Neural cell (in vitro differentiated cells): ENCODE measurements at regions not wholly inside any gene's neighbourhood (a gene's known extent, or its start where the extent isn't known, plus 50 kb on each side); places are given as distances from the start of the nearest gene placed in this dataset.

Source experiments
- H2AFZ ChIP-seq: fragments of 200-600, 300-800 bp; sonication (generic), shearing (Covaris generic); 2 replicates; pipeline ENCODE4 v1.6.0; 2014; ENCODE audit warnings: low read depth, mild to moderate bottlenecking, antibody characterized with exemption, low read length, moderate library complexity
- H3F3A ChIP-seq: fragments of 200-600 bp; shearing (Covaris generic); 2 replicates; pipeline ENCODE4 v1.6.1; 2016; ENCODE audit warnings: mild to moderate bottlenecking, moderate library complexity, mixed read lengths, antibody characterized with exemption, low read length; ENCODE audit not compliant: insufficient read depth, poor library complexity, severe bottlenecking
- H3K27ac ChIP-seq: fragments of 200-600, 300-800 bp; sonication (generic), shearing (Covaris generic); 2 replicates; pipeline ENCODE4 v1.5.1; 2014; ENCODE audit warnings: mild to moderate bottlenecking, low read length, moderate library complexity
- H3K27me3 ChIP-seq: fragments of 300-800, 200-600 bp; sonication (generic), shearing (Covaris generic); 2 replicates; pipeline ENCODE4 v1.6.0; 2014; ENCODE audit warnings: mild to moderate bottlenecking, low read depth, low read length, moderate library complexity; ENCODE audit not compliant: insufficient read depth
- H3K36me3 ChIP-seq: fragments of 300-800, 200-600 bp; sonication (generic), shearing (Covaris generic); 2 replicates; pipeline ENCODE4 v1.5.1; 2014; ENCODE audit warnings: mild to moderate bottlenecking, antibody characterized with exemption, low read length, moderate library complexity; ENCODE audit not compliant: insufficient read depth
- H3K4me2 ChIP-seq: fragments of 300-800, 200-600 bp; sonication (generic), shearing (Covaris generic); 2 replicates; pipeline ENCODE4 v1.6.0; 2014; ENCODE audit warnings: mild to moderate bottlenecking, low read length
- H3K4me3 ChIP-seq: fragments of 300-800, 200-600 bp; sonication (generic), shearing (Covaris generic); 2 replicates; pipeline ENCODE4 v1.5.1; 2014; ENCODE audit warnings: mild to moderate bottlenecking, low read length, moderate library complexity
- H3K79me2 ChIP-seq: fragments of 200-600 bp; shearing (Covaris generic); replicated peaks from 2 replicates; pipeline ENCODE4 v1.6.0; 2014; ENCODE audit warnings: mild to moderate bottlenecking, low read length, moderate library complexity; ENCODE audit not compliant: insufficient read depth
- H3K9ac ChIP-seq: fragments of 300-800, 200-600 bp; sonication (generic), shearing (Covaris generic); 2 replicates; pipeline ENCODE4 v1.6.1; 2016; ENCODE audit warnings: mild to moderate bottlenecking, low read length, mixed read lengths
- H3K9me2 ChIP-seq: fragments of 200-600 bp; shearing (Covaris generic); 2 replicates; pipeline ENCODE4 v1.6.1; 2016; ENCODE audit warnings: mild to moderate bottlenecking, low read length, mixed read lengths; ENCODE audit not compliant: insufficient read depth
- H3K9me3 ChIP-seq: fragments of 200-600, 300-800 bp; sonication (generic), shearing (Covaris generic); 2 replicates; pipeline ENCODE4 v1.6.1; 2016; ENCODE audit warnings: mild to moderate bottlenecking, mixed run types, low read length, moderate library complexity, mixed read lengths
- H4K20me1 ChIP-seq: fragments of 200-600 bp; shearing (Covaris generic); 2 replicates; pipeline ENCODE4 v1.6.1; 2016; ENCODE audit warnings: mild to moderate bottlenecking, mixed run types; ENCODE audit not compliant: insufficient read depth
- EP300 ChIP-seq: fragments of 450-650 bp; conservative IDR thresholded peaks from 2 replicates; pipeline ENCODE4 v1.6.1; 2014; ENCODE audit warnings: antibody characterized with exemption, mild to moderate bottlenecking, moderate library complexity; ENCODE audit not compliant: poor library complexity, severe bottlenecking
- EZH2 ChIP-seq: fragments of 200-600, 300-800 bp; shearing (Covaris generic), sonication (generic); IDR thresholded peaks from 2 replicates; pipeline ENCODE4 v1.6.1; 2014; ENCODE audit warnings: antibody characterized with exemption, low read length, borderline replicate concordance, mild to moderate bottlenecking; ENCODE audit not compliant: insufficient read depth, poor library complexity, severe bottlenecking
- MXI1 ChIP-seq: fragments of 450-650 bp; conservative IDR thresholded peaks from 2 replicates; pipeline ENCODE4 v1.6.1; 2014; ENCODE audit warnings: antibody characterized with exemption, mild to moderate bottlenecking; ENCODE audit not compliant: poor library complexity, severe bottlenecking
- POLR2AphosphoS5 ChIP-seq: IDR thresholded peaks from 2 replicates; pipeline ENCODE4 v1.6.1; 2012
- RAD21 ChIP-seq: fragments of 450-650 bp; conservative IDR thresholded peaks from 2 replicates; pipeline ENCODE4 v1.6.1; 2014; ENCODE audit warnings: antibody characterized with exemption, mild to moderate bottlenecking, moderate library complexity
- SMC3 ChIP-seq: fragments of 450-650 bp; conservative IDR thresholded peaks from 2 replicates; pipeline ENCODE4 v1.6.1; 2014; ENCODE audit warnings: antibody characterized with exemption, mild to moderate bottlenecking, moderate library complexity; ENCODE audit not compliant: poor library complexity
- TAF1 ChIP-seq: IDR thresholded peaks from 2 replicates; pipeline ENCODE4 v1.6.1; 2012; ENCODE audit warnings: low read depth
- TF ChIP-seq, protein P1 (sequence below): IDR thresholded peaks from 2 replicates; pipeline ENCODE4 v1.6.1; 2012; ENCODE audit warnings: borderline replicate concordance
- TF ChIP-seq, protein P2 (sequence below): fragments of 450-650 bp; IDR thresholded peaks from 2 replicates; pipeline ENCODE4 v1.5.1; 2014; ENCODE audit warnings: antibody characterized with exemption, mild to moderate bottlenecking, moderate library complexity; ENCODE audit not compliant: poor library complexity, severe bottlenecking

DNA sequence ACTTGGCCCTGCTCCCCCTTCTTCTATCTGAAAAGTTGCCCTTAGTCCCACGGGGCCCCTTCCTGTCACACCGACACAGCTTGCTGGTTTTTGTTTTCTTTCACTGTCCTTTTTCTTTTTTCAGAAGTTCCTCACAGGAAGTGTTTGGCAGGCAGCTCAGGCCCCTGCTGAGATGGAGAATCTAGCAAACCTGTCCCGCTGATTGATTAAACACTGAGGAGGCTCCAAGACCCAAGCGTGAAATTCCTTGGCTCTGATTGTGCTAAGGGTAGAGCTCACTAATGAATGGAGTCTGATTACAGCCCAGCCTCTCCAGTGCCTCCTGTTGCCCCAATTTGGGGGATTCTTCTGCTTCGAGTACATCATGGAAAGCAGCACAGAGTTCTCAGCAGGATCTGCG, 365.9 kb upstream of the MEX3C start:
- Histone ChIP-seq H2AFZ (no peak overlapping the region), H3K4me3 (no peak overlapping the region), H3K4me2 (no peak overlapping the region), H3K36me3 (no peaks in the 10 kb centered on the region), H3F3A (no peaks in the 10 kb centered on the region), H3K27ac (no peak overlapping the region), H3K79me2 (no peaks in the 10 kb centered on the region), H3K9me2 (no peaks in the 10 kb centered on the region), H4K20me1 (no peaks in the 10 kb centered on the region), H3K9me3 (no peaks in the 10 kb centered on the region), H3K27me3 (no peaks in the 10 kb centered on the region), H3K9ac (no peak overlapping the region)
- TF ChIP-seq RAD21, result no peak
- TF ChIP-seq MXI1, result no peak
- no peak for TF ChIP-seq EZH2
- TF ChIP-seq, protein P1, sequence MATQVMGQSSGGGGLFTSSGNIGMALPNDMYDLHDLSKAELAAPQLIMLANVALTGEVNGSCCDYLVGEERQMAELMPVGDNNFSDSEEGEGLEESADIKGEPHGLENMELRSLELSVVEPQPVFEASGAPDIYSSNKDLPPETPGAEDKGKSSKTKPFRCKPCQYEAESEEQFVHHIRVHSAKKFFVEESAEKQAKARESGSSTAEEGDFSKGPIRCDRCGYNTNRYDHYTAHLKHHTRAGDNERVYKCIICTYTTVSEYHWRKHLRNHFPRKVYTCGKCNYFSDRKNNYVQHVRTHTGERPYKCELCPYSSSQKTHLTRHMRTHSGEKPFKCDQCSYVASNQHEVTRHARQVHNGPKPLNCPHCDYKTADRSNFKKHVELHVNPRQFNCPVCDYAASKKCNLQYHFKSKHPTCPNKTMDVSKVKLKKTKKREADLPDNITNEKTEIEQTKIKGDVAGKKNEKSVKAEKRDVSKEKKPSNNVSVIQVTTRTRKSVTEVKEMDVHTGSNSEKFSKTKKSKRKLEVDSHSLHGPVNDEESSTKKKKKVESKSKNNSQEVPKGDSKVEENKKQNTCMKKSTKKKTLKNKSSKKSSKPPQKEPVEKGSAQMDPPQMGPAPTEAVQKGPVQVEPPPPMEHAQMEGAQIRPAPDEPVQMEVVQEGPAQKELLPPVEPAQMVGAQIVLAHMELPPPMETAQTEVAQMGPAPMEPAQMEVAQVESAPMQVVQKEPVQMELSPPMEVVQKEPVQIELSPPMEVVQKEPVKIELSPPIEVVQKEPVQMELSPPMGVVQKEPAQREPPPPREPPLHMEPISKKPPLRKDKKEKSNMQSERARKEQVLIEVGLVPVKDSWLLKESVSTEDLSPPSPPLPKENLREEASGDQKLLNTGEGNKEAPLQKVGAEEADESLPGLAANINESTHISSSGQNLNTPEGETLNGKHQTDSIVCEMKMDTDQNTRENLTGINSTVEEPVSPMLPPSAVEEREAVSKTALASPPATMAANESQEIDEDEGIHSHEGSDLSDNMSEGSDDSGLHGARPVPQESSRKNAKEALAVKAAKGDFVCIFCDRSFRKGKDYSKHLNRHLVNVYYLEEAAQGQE, result no peak
- TF ChIP-seq SMC3, result no peak
- no peak for TF ChIP-seq POLR2AphosphoS5
- TF ChIP-seq TAF1, result no peak
- TF ChIP-seq EP300, result no peak
- TF ChIP-seq, protein P2, sequence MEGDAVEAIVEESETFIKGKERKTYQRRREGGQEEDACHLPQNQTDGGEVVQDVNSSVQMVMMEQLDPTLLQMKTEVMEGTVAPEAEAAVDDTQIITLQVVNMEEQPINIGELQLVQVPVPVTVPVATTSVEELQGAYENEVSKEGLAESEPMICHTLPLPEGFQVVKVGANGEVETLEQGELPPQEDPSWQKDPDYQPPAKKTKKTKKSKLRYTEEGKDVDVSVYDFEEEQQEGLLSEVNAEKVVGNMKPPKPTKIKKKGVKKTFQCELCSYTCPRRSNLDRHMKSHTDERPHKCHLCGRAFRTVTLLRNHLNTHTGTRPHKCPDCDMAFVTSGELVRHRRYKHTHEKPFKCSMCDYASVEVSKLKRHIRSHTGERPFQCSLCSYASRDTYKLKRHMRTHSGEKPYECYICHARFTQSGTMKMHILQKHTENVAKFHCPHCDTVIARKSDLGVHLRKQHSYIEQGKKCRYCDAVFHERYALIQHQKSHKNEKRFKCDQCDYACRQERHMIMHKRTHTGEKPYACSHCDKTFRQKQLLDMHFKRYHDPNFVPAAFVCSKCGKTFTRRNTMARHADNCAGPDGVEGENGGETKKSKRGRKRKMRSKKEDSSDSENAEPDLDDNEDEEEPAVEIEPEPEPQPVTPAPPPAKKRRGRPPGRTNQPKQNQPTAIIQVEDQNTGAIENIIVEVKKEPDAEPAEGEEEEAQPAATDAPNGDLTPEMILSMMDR, result no peak

DNA sequence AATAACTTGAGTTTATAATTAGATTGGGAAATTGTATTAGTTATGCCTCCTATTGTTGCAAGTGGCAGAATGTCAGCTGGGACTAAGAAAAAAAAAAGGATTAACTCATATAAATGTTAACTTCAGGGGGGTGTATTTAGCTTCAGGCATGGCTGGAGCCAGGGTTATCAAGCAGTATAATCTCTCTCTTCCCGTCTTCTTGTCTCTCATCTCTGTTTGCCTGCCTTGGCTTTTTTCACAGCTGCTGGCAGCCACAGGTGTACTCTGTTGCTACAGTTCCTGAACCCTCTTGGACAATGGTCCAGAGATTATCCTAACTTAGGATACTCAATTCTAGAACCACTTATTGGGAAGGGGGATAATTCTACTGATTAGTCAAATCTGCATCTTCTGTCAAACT, 370.7 kb upstream of the MEX3C start:
- H3K79me2 ChIP-seq, result no peaks in the 10 kb centered on the region
- H3K36me3 ChIP-seq, result no peaks in the 10 kb centered on the region
- H3K4me3 ChIP-seq, result no peak overlapping the region
- TF ChIP-seq EP300 (no peak), SMC3 (no peak), EZH2 (no peak), MXI1 (no peak), POLR2AphosphoS5 (no peak), TAF1 (no peak), RAD21 (no peak)
- TF ChIP-seq, protein P1, result no peak
- TF ChIP-seq, protein P2, result no peak
- no peaks in the 10 kb centered on the region for H4K20me1 ChIP-seq
- no peak overlapping the region for H3K27ac ChIP-seq
- H3K9ac ChIP-seq, result no peak overlapping the region
- H3K9me2 ChIP-seq, result no peaks in the 10 kb centered on the region
- no peak overlapping the region for H2AFZ ChIP-seq
- H3K9me3 ChIP-seq, result no peaks in the 10 kb centered on the region
- H3K4me2 ChIP-seq, result no peak overlapping the region
- H3F3A ChIP-seq, result no peaks in the 10 kb centered on the region
- H3K27me3 ChIP-seq, result no peaks in the 10 kb centered on the region
